ENCODE measurements at regions not wholly inside any gene's neighbourhood (a gene's known extent, or its start where the extent isn't known, plus 50 kb on each side); places are given as distances from the start of the nearest gene placed in this dataset.

GRCh38 chr9:20191228-20191840, 402.5 kb upstream of the SLC24A2 start:
- DNase-seq: no peak

DNA sequence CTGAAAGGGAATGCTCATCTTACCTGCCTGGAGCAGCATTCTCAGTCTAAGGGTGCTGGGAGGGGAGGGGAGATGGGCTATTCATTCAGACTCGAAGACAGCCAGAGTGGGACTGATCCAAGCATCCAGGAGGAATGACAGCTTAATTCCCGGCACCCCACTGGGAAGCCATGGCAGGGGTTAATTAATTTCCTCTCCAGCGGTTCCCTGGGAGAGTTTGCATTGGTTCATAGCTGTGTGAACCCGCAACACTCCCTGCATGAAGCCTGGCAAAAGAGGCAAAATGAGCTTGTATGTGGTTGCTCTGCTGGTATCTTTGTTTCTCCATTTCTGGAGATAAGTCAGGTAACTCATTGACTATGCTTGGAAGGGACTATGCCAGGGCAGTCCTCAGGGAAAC, 401.0 kb upstream of the SLC24A2 start:
- DNase-seq: no peak

DNA sequence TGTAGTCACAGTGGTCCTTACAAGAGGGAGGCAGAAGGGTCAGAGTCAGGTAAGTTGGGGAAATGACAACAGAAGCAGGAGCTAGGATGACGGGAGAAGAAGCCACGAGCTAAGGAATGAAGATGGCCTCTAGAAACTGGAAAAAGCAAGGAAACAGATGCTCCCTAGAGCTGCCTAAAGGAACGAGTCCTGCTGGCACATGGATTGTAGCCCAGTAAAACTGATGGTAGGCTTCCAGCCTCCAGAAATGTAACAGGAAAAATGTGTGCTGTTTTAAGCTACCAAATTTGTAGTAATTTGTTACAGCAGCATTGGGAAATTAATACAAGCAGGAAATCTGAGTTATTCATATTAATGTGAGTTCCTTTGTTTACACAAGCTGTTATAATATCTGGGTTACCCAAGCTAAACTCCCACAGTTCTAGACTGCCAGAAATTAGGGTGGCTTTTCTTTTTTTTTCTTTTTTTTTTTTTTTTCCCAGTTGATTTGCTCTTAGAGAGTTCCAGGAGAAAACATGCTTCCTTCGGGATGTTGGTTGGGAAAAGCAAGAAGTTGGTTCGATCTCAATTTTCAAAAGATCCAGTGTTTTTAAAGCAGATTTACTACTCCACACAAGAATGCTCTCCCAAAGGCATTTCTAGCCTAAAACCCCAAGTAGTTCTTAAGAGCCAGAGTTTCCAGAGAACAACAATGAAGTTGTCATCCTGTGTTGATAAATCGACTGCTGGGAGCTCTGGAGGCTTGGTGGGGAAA, 400.0 kb upstream of the SLC24A2 start:
- no peak for DNase-seq

DNA sequence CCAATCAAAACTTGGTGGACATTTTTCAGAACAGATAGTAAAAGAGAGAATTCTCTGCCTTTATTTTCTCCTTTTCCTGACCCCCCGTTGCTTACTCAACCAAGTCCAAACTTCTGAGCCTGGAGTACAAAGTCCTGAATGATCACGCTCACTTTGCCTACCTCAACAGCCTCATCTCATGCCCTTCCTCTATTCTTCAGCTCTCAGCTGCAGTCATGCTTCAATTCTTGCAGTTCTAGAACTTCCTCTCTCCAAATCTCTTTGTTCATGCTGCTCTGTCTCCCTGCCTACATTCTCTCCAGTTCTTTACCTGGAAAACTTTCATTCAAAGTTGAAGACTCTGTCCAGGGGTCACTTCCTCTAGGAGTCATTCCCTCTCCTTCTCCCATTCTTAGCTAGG, 398.5 kb upstream of the SLC24A2 start:
- no peak for DNase-seq

DNA sequence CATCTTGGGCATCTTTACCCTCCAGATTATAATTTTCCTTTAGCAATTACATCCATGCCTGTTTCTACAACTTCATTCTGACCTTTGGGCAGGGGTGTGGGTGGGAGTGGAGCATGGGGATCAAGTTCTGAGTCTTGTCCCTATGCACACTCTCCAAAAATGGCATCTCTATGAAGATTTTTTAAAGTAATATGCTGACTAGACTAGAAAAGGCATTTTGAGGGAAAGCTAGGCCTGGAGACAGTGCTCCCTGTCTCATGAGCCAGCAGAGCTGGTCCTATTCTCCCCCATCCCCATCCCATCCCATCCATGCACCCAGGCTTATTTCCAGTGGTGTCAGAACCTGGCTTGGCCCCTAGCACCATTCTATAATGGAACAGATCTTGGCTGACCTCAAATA, 398.0 kb upstream of the SLC24A2 start:
- no peak for DNase-seq

DNA sequence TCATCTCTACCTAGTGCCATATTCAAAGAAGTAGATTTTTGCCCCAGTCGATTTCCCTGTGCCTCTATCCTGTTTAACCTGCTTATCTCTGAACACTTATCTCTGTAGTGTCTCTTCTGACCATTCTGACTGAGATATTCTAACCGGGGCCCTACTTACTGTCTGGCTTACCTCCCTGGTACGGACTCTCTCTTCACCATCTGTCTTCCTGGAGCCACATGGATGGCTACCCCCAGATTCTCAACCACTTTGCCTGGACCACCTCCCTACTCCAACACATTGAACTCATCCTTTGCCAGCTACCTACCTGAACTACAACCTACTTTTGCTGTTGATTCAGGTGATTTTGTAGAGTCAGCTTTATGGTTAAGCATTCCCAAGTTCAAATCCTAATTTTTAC, 397.4 kb upstream of the SLC24A2 start:
- DNase-seq: no peak

DNA sequence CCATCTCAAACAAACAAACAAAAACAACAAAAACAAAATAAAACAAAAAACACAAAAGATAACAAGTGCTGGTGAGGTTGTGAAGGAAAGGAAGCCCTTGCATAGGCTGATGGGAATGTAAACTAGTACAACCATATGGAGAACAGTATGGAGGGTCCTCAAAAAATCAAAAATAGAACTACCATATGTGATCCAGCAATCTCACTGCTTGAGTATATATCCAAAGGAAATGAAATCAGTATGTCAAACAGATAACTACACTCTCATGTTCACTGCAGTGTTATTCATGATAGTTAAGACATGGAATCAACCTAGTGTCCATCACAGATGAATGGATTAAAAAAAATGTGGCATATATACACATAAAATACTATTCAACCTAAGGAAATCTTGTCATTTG, 395.7 kb upstream of the SLC24A2 start:
- DNase-seq: no peak

DNA sequence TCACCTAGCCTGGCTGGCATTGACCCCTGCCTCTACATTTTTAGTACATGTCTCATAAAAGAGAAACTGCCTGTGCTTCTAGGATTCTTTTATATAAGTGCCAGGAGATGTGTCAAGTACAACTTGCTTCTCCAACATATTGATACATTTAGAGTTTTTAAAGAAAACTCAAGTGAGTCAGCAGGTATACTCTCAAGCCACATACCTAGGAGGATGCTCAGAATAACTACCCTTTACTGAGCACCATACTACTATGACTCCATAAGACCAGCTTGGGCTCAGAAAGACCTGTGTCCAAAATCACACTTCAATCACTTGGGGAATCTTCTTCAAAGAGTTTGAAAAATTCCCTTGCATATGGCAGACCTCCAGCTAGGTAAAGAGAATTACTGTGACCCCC, 389.8 kb upstream of the SLC24A2 start:
- DNase-seq: no peak

- DNase-seq: no peak
Observed at GRCh38 chr9:20178197-20178596, 389.4 kb upstream of the SLC24A2 start.

DNA sequence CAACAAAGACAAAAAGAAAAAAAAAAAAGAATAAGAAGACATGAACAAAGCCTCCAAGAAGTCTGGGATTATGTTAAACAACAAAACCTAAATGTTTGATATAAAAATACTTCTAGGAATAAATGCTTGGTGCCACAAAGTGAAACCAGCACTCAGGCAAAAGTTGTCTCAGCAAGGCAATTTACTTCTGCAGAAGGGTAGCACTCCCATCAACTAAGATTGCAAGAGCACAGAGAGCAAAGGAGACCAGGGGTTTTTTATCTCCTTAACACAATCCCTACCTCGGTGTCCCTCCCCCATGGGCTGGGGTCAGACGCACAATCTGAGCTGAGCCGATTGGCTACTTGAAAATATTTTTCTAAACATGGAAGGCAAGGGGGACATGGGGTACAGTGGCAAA, 381.3 kb upstream of the SLC24A2 start:
- no peak for DNase-seq

DNA sequence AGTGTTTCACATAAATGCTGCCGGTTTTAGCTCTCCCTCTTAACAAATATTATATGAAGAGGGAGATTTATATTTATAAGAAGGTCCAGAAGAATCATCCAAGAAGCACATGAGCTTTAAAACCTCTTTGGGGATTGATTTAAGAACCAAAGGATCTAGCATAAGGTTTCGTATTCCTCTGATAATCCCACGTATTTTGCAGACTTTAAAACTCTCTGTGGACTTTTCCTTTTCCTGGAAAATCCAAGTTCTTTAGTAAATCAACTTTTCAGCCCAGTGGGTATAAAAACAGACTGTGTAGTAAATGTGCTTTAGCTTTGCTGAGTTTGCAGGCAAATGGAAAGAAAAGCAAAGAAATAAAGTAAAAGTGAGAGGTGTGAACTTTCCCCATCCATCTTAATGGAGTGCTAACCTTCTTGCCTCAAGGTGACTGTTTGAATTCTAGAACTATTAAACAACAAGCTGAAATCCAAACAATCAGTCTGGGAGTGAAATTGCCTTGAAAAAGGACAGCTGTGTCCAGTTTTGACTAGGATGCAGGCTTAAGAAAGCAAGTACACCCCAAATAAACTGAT, 363.4 kb upstream of the SLC24A2 start:
- no peak for DNase-seq

GRCh38 chr9:20148416-20148815, 359.6 kb upstream of the SLC24A2 start:
- no peak for DNase-seq

DNA sequence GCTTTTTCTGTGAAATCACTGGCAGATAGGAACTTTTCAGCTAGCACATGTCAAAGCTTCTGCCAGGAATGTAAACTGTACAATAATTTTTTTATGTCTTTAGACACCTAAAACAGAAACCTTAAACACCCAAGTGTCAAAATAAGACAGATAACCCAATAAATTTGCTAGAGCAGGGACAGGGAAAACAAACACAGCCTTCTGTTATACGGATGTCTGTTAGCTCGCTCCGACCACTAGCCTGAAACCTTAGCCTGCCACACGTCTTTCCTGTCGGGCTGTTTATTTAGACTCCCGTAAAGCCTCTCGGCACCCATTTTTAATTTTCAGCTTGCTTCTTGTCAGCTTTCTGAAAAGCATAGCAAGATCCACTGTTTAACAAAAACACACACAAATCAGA, 355.4 kb upstream of the SLC24A2 start:
- no peak for DNase-seq

DNA sequence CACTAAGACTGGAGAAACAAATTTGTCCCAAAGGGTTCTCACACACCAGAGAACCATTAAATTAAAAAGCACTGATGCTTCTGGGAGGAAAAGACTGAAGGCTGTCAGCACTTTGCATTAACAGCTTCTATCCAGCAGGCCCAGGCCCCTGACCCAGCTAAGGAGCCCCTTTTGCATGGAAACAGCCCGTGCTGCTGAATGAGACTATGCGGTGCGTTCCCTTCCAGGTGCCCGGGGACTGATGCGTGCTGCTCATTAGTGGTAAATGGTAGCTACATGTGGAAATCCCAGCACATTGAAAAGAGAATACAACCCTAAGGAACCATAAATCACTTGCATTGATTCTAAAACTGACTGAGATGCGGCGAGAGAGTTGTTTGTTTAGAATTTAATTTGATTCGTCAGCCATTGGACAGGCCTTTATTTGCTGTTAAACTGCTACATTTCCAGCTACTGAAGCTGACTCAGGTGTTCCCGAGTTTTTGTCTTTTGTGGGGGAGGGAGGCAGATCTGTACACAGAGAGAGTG, 351.0 kb upstream of the SLC24A2 start:
- no peak for DNase-seq

DNA sequence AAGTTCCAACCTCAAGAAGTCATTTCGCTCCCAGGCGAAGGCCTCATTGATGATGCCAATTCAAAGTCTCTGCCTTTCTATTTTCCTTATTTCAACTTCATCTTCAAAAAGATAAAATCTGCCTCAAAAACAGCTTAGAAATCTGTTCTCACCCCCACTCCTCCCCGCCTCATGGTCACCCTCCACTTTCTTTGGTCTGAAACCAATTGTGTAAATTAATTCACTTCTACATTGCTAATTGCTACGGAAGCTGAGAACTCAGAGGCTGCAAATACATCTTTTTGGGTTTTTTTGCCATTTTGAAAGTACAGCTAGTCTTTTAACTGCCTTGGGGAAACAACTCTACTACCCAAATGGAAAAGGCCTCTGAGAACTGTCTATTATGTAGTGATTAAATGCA, 350.0 kb upstream of the SLC24A2 start:
- no peak for DNase-seq

DNA sequence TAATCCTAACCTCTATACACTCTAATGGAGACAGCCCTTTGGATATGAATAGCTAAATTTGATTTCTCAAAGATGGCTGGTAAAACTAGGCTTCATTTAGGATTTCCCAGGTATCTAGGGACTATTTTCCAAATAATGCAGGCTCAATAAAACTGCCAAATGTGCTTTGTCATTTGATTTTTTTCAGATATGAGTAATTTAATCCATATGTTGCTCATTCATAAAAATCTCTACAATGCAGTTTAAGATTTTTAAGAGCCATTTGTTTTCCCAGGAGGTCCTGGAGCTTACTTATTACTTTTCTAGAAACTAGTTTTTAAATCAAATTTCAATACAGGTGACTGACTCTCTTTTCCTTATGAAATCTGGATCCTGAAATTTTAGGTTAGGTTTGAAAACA, 349.3 kb upstream of the SLC24A2 start:
- DNase-seq: no peak

- no peak for DNase-seq
Observed at GRCh38 chr9:20137425-20137824, 348.6 kb upstream of the SLC24A2 start.

DNA sequence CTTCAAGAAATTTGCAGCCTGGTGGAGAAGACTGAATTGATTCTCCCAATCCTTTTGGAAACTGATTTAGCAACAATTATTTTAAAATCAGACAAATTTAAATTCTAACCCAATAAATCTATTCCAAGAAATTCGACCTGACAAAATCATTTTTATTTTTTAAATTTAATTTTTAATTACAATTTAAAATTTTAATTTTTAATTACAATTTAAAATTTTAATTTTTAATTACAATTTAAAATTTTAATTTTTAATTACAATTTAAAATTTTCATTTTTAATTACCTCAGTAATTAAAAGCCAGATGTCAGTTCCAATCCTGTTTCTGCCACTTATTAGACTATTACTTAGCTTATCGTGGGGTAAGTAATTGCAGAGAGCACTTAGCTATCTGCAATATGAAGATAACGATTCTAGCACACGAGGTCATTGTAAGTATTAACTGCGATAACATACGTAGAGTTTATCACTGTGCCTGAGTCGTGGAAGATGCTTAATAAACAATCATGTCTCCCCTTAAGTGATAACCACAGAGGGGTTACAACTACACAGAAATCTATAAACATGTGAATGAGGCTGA, 346.4 kb upstream of the SLC24A2 start:
- no peak for DNase-seq

- no peak for DNase-seq
Observed at GRCh38 chr9:20125727-20126126, 336.9 kb upstream of the SLC24A2 start.

DNA sequence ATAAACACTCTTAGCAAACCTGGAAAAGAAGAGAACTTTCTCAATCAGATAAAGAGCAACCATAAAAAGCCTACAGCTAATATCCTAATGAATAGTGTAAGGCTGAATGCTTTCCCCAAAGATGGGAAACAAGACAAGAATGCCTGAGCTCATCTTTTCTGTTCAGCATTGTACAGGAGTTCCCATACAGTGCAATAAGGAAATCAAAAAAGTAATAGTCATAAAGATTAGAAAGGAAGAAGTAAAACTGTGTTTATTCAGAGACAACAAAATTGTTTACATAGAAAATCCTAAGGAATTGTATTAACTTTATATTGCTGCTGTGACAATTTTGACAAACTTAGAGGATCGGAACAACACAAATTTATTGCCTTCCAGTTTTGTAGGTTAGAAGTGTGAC, 330.7 kb upstream of the SLC24A2 start:
- DNase-seq: no peak

- no peak for DNase-seq
Observed at GRCh38 chr9:20117986-20118385, 329.1 kb upstream of the SLC24A2 start.

GRCh38 chr9:20117482-20117881, 328.6 kb upstream of the SLC24A2 start:
- no peak for DNase-seq

DNA sequence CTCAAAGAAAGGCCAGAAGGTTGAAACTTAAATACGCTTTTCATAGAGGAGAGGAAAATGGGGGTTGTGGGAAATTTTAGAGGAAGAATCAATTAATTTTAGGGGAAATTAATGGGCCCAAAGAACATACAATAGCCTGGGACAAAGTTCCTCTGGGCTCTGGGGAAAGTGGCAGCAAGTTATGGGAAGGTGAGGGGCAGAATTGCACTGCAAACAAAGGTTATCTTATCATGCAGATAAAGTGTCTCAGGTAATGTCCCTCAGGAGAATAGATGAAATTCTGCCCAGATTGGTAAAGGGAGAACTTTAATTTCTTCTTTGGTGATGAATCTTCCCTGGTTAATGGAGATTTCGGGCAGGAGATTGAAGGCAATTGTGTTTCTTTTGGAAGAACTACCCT, 326.1 kb upstream of the SLC24A2 start:
- DNase-seq: no peak

- DNase-seq: no peak
Observed at GRCh38 chr9:20112205-20112783, 323.5 kb upstream of the SLC24A2 start.
